AG04450 (cell line): ENCODE measurements at regions not wholly inside any gene's neighbourhood (a gene's known extent, or its start where the extent isn't known, plus 50 kb on each side); places are given as distances from the start of the nearest gene placed in this dataset.
"Not testable (repeated sequence)": the region's sequence is repeated elsewhere in the genome, so short reads cannot be mapped to it uniquely, and the experiment has no call there.

Experiments
- CTCF ChIA-PET: fragments of 300-600, 350-600 bp; formaldehyde crosslinking; extraction: SDS; loops from one replicate; lab custom pipeline; 2022; ENCODE audit warnings: antibody characterized with exemption, inconsistent platforms; lab: Charles Lee
- POLR2A ChIA-PET: fragments of 350-600 bp; formaldehyde crosslinking; extraction: SDS; loops from one replicate; lab custom pipeline; 2021; ENCODE audit warnings: antibody characterized with exemption, inconsistent platforms; lab: Yijun Ruan, JAX
- DNase-seq: peaks from one replicate; pipeline ENCODE4 v3.0.0-alpha.2; 2011; ENCODE audit warnings: low read depth, low spot score
- H3K27ac ChIP-seq: one replicate; pipeline ENCODE4 v1.5.1; 2012; ENCODE audit warnings: low read depth, low read length, control low read depth
- H3K27me3 ChIP-seq: one replicate; pipeline ENCODE4 v1.6.0; 2012; ENCODE audit warnings: low read length; ENCODE audit not compliant: control insufficient read depth, insufficient read depth
- H3K4me3 ChIP-seq: 2 replicates; pipeline ENCODE4 v1.5.1; 2011; ENCODE audit warnings: mild to moderate bottlenecking, low read depth, low read length, control low read depth
- H3K9me3 ChIP-seq: 2 replicates; pipeline ENCODE4 v1.5.1; 2012; ENCODE audit warnings: low read length; ENCODE audit not compliant: control insufficient read depth, insufficient read depth
- CTCF ChIP-seq: IDR thresholded peaks from 2 replicates; pipeline ENCODE4 v1.5.1; 2011; ENCODE audit warnings: low read depth, low read length, control low read depth, inconsistent platforms

- ChIA-PET POLR2A (no interaction called here), CTCF (interaction anchor here (1.5 kb wide), 1 partner anchor 19 kb away, joined by 3 read pairs; no protein-coding TSS in a partner anchor)
- H3K4me3 ChIP-seq: no peak overlapping the region
- peaks cover 3% of the 10 kb centered on the region; the same call in 1 of the 2 replicates for H3K9me3 ChIP-seq
- no peak for TF ChIP-seq CTCF
- H3K27ac ChIP-seq: no peak overlapping the region
- no peak for DNase-seq
- peaks cover 6% of the 10 kb centered on the region for H3K27me3 ChIP-seq
Measured at GRCh38 chr18:21978546-21979170, 190.7 kb upstream of the GATA6 start.

- ChIA-PET CTCF (interaction anchor here (1.5 kb wide), 1 partner anchor 19 kb away, joined by 3 read pairs; no protein-coding TSS in a partner anchor), POLR2A (no interaction called here)
- Histone ChIP-seq H3K4me3 (no peak overlapping the region), H3K9me3 (peaks cover 3% of the 10 kb centered on the region; the same call in 1 of the 2 replicates), H3K27me3 (peaks cover 6% of the 10 kb centered on the region), H3K27ac (no peak overlapping the region)
- no peak for TF ChIP-seq CTCF
- no peak for DNase-seq
Measured at GRCh38 chr18:21979171-21979560, 190.2 kb upstream of the GATA6 start.

- CTCF ChIA-PET: no interaction called here
- POLR2A ChIA-PET: no interaction called here
- DNase-seq: no peak
- H3K27ac ChIP-seq: no peak overlapping the region
- H3K27me3 ChIP-seq: peaks cover 6% of the 10 kb centered on the region
- TF ChIP-seq CTCF: no peak
- peaks cover 3% of the 10 kb centered on the region; the same call in 1 of the 2 replicates for H3K9me3 ChIP-seq
- no peak overlapping the region for H3K4me3 ChIP-seq
Measured at GRCh38 chr18:21979759-21980158, 189.6 kb upstream of the GATA6 start.

GRCh38 chr18:21980744-21981143 is 188.6 kb upstream of the GATA6 start:
- H3K9me3 ChIP-seq: peaks cover 3% of the 10 kb centered on the region; the same call in 1 of the 2 replicates
- peaks cover 6% of the 10 kb centered on the region for H3K27me3 ChIP-seq
- no peak for DNase-seq
- no peak overlapping the region for H3K27ac ChIP-seq
- CTCF ChIA-PET: interaction anchor here (1.4 kb wide), 1 partner anchor 16 kb away, joined by 7 read pairs; no protein-coding TSS in a partner anchor
- TF ChIP-seq CTCF: no peak
- POLR2A ChIA-PET: no interaction called here
- no peak overlapping the region for H3K4me3 ChIP-seq

- CTCF ChIA-PET: interaction anchor here (1.0 to 1.4 kb wide), 2 partner anchors 15 to 18 kb away, joined by 3 to 7 read pairs; no protein-coding TSS in a partner anchor
Measured at GRCh38 chr18:21981489-21981888, 187.9 kb upstream of the GATA6 start.

More at GRCh38 chr18:21981489-21981888, 187.9 kb upstream of the GATA6 start:
- DNase-seq, H3K9me3 ChIP-seq, H3K27ac ChIP-seq, H3K27me3 ChIP-seq, POLR2A ChIA-PET, H3K4me3 ChIP-seq: not testable (repeated sequence)
